ENCODE measurements at regions not wholly inside any gene's neighbourhood (a gene's known extent, or its start where the extent isn't known, plus 50 kb on each side); places are given as distances from the start of the nearest gene placed in this dataset.

GRCh38 chr15:26433818-26434217, 339.0 kb downstream of the GABRB3 start:
- H3K4me3 Mint-ChIP-seq = no peak overlapping the region
- DNase-seq = no peak
- H3K27me3 Mint-ChIP-seq = no peaks in the 10 kb centered on the region
- ChIA-PET CTCF (no interaction called here), POLR2A (no interaction called here)
- H3K4me1 Mint-ChIP-seq = no peaks in the 10 kb centered on the region
- H3K27ac Mint-ChIP-seq = no peak overlapping the region
- H3K9me3 Mint-ChIP-seq = peaks cover 14% of the 10 kb centered on the region
- no peaks in the 10 kb centered on the region for H3K36me3 Mint-ChIP-seq (ENCODE audit: low read depth)

- Mint-ChIP-seq H3K4me3 (no peak overlapping the region), H3K4me1 (no peaks in the 10 kb centered on the region), H3K27me3 (no peaks in the 10 kb centered on the region), H3K36me3 (ENCODE audit: low read depth) (no peaks in the 10 kb centered on the region), H3K27ac (no peak overlapping the region), H3K9me3 (peaks cover 15% of the 10 kb centered on the region)
- ChIA-PET POLR2A (no interaction called here), CTCF (no interaction called here)
- no peak for DNase-seq
Measured at GRCh38 chr15:26433060-26433459, 339.8 kb downstream of the GABRB3 start.

GRCh38 chr15:26421065-26421464, 351.8 kb downstream of the GABRB3 start:
- ChIA-PET POLR2A (no interaction called here), CTCF (no interaction called here)
- Mint-ChIP-seq H3K4me1 (no peaks in the 10 kb centered on the region), H3K27me3 (no peaks in the 10 kb centered on the region), H3K9me3 (peaks cover 4% of the 10 kb centered on the region), H3K4me3 (no peak overlapping the region), H3K36me3 (ENCODE audit: low read depth) (no peaks in the 10 kb centered on the region), H3K27ac (no peak overlapping the region)
- no peak for DNase-seq

- no peaks in the 10 kb centered on the region for H3K4me1 Mint-ChIP-seq
- no peaks in the 10 kb centered on the region for H3K36me3 Mint-ChIP-seq (ENCODE audit: low read depth)
- ChIA-PET CTCF (no interaction called here), POLR2A (no interaction called here)
- no peaks in the 10 kb centered on the region for H3K27me3 Mint-ChIP-seq
- H3K4me3 Mint-ChIP-seq = no peak overlapping the region
- no peak for DNase-seq
- H3K27ac Mint-ChIP-seq = no peak overlapping the region
- peaks cover 4% of the 10 kb centered on the region for H3K9me3 Mint-ChIP-seq
Measured at GRCh38 chr15:26395624-26396023, 377.2 kb downstream of the GABRB3 start.

GRCh38 chr15:26394801-26395200, 378.1 kb downstream of the GABRB3 start:
- H3K36me3 Mint-ChIP-seq (ENCODE audit: low read depth) = no peaks in the 10 kb centered on the region
- no peak overlapping the region for H3K27ac Mint-ChIP-seq
- H3K9me3 Mint-ChIP-seq = peaks cover 6% of the 10 kb centered on the region
- H3K4me1 Mint-ChIP-seq = no peaks in the 10 kb centered on the region
- H3K4me3 Mint-ChIP-seq = no peak overlapping the region
- no peaks in the 10 kb centered on the region for H3K27me3 Mint-ChIP-seq
- ChIA-PET CTCF (no interaction called here), POLR2A (no interaction called here)
- DNase-seq = no peak

- no peaks in the 10 kb centered on the region for H3K4me1 Mint-ChIP-seq
- no peak overlapping the region for H3K4me3 Mint-ChIP-seq
- POLR2A ChIA-PET = no interaction called here
- no peak overlapping the region for H3K27ac Mint-ChIP-seq
- no peaks in the 10 kb centered on the region for H3K27me3 Mint-ChIP-seq
- peaks cover 17% of the 10 kb centered on the region for H3K9me3 Mint-ChIP-seq
- H3K36me3 Mint-ChIP-seq (ENCODE audit: low read depth) = no peaks in the 10 kb centered on the region
- CTCF ChIA-PET = no interaction called here
- DNase-seq = no peak
Measured at GRCh38 chr15:26392956-26393355, 379.9 kb downstream of the GABRB3 start.

GRCh38 chr15:26391567-26392194, 381.2 kb downstream of the GABRB3 start:
- POLR2A ChIA-PET = no interaction called here
- CTCF ChIA-PET = no interaction called here
- no peak overlapping the region for H3K27ac Mint-ChIP-seq
- DNase-seq = no peak
- H3K27me3 Mint-ChIP-seq = no peaks in the 10 kb centered on the region
- H3K9me3 Mint-ChIP-seq = peaks cover 17% of the 10 kb centered on the region
- no peaks in the 10 kb centered on the region for H3K36me3 Mint-ChIP-seq (ENCODE audit: low read depth)
- no peak overlapping the region for H3K4me3 Mint-ChIP-seq
- no peaks in the 10 kb centered on the region for H3K4me1 Mint-ChIP-seq

GRCh38 chr15:26382444-26383072, 390.3 kb downstream of the GABRB3 start:
- ChIA-PET CTCF (no interaction called here), POLR2A (no interaction called here)
- H3K36me3 Mint-ChIP-seq (ENCODE audit: low read depth) = no peaks in the 10 kb centered on the region
- peaks cover 14% of the 10 kb centered on the region for H3K9me3 Mint-ChIP-seq
- no peak overlapping the region for H3K27ac Mint-ChIP-seq
- H3K4me3 Mint-ChIP-seq = no peak overlapping the region
- DNase-seq = no peak
- H3K4me1 Mint-ChIP-seq = no peaks in the 10 kb centered on the region
- H3K27me3 Mint-ChIP-seq = no peaks in the 10 kb centered on the region

- POLR2A ChIA-PET = no interaction called here
Measured at GRCh38 chr15:26378304-26378703, 394.6 kb downstream of the GABRB3 start.

GRCh38 chr15:26376243-26376642, 396.6 kb downstream of the GABRB3 start:
- ChIA-PET CTCF (no interaction called here), POLR2A (no interaction called here)
- H3K9me3 Mint-ChIP-seq = peaks cover 33% of the 10 kb centered on the region
- no peak overlapping the region for H3K4me3 Mint-ChIP-seq
- no peak for DNase-seq
- no peaks in the 10 kb centered on the region for H3K36me3 Mint-ChIP-seq (ENCODE audit: low read depth)
- H3K4me1 Mint-ChIP-seq = no peaks in the 10 kb centered on the region
- no peak overlapping the region for H3K27ac Mint-ChIP-seq
- no peaks in the 10 kb centered on the region for H3K27me3 Mint-ChIP-seq

More at GRCh38 chr15:26378304-26378703, 394.6 kb downstream of the GABRB3 start:
- Mint-ChIP-seq H3K27me3 (no peaks in the 10 kb centered on the region), H3K36me3 (ENCODE audit: low read depth) (no peaks in the 10 kb centered on the region), H3K4me3 (no peak overlapping the region), H3K27ac (no peak overlapping the region), H3K4me1 (no peaks in the 10 kb centered on the region), H3K9me3 (peaks cover 30% of the 10 kb centered on the region)
- no peak for DNase-seq
- CTCF ChIA-PET = no interaction called here

- Mint-ChIP-seq H3K27me3 (no peaks in the 10 kb centered on the region), H3K36me3 (ENCODE audit: low read depth) (no peaks in the 10 kb centered on the region), H3K4me1 (no peaks in the 10 kb centered on the region), H3K9me3 (peaks cover 37% of the 10 kb centered on the region), H3K4me3 (no peak overlapping the region), H3K27ac (no peak overlapping the region)
- ChIA-PET POLR2A (no interaction called here), CTCF (no interaction called here)
- no peak for DNase-seq
Measured at GRCh38 chr15:26374806-26375205, 398.1 kb downstream of the GABRB3 start.

- no peak overlapping the region for H3K27ac Mint-ChIP-seq
- no peaks in the 10 kb centered on the region for H3K4me1 Mint-ChIP-seq
- H3K36me3 Mint-ChIP-seq (ENCODE audit: low read depth) = no peaks in the 10 kb centered on the region
- DNase-seq = no peak
- H3K27me3 Mint-ChIP-seq = no peaks in the 10 kb centered on the region
- CTCF ChIA-PET = no interaction called here
- POLR2A ChIA-PET = no interaction called here
- no peak overlapping the region for H3K4me3 Mint-ChIP-seq
- peaks cover 30% of the 10 kb centered on the region for H3K9me3 Mint-ChIP-seq
Measured at GRCh38 chr15:26372706-26373105, 400.2 kb downstream of the GABRB3 start.

GRCh38 chr15:26365077-26365476, 407.8 kb downstream of the GABRB3 start:
- POLR2A ChIA-PET = no interaction called here

GRCh38 chr15:26359855-26360254, 413.0 kb downstream of the GABRB3 start:
- Mint-ChIP-seq H3K27me3 (no peaks in the 10 kb centered on the region), H3K4me1 (no peaks in the 10 kb centered on the region), H3K27ac (no peak overlapping the region), H3K9me3 (peaks cover 6% of the 10 kb centered on the region), H3K36me3 (ENCODE audit: low read depth) (no peaks in the 10 kb centered on the region), H3K4me3 (no peak overlapping the region)
- CTCF ChIA-PET = no interaction called here
- POLR2A ChIA-PET = no interaction called here
- no peak for DNase-seq

More at GRCh38 chr15:26365077-26365476, 407.8 kb downstream of the GABRB3 start:
- no peak overlapping the region for H3K27ac Mint-ChIP-seq
- H3K27me3 Mint-ChIP-seq = no peaks in the 10 kb centered on the region
- DNase-seq = no peak
- CTCF ChIA-PET = no interaction called here
- H3K4me3 Mint-ChIP-seq = no peak overlapping the region
- no peaks in the 10 kb centered on the region for H3K4me1 Mint-ChIP-seq
- no peaks in the 10 kb centered on the region for H3K36me3 Mint-ChIP-seq (ENCODE audit: low read depth)
- H3K9me3 Mint-ChIP-seq = peaks cover 6% of the 10 kb centered on the region

Measured in activated CD4-positive, alpha-beta memory T cell treated with anti-CD3 and anti-CD28 coated beads, Interleukin-2, amount 10 ng/mL, durations not matched to agents 7 days and 5 days (primary cell).